ENCODE measurements at regions not wholly inside any gene's neighbourhood (a gene's known extent, or its start where the extent isn't known, plus 50 kb on each side); places are given as distances from the start of the nearest gene placed in this dataset.

DNA sequence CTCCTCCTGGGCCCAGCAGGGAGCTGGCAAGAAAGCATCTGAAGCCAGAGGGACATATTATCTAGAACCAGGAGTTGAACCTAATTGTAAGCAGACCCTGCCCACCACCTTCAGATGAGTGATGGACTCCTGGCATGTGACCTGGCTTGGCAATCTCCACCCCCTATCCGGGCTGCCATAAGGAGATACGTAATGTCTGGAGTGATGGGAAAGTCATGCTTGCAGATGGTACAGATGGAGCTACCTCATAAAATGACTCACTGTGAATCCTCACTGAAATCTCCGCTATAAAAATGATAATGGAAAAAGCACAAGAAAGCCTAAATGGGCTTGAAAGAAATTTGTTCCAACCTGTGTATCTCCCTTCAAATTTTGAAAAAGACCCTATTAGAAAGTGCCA lies 157.5 kb downstream of the DMRT2 start:
- H3K4me3 Mint-ChIP-seq: no peak overlapping the region
- TF ChIP-seq CTCF (IDR thresholded peaks at IDR 0.05): no peak
- no peaks in the 10 kb centered on the region for H3K36me3 Mint-ChIP-seq (ENCODE audit: low read depth)
- ChIA-PET POLR2A (no interaction called here), CTCF (no interaction called here)
- DNase-seq (no peak), ATAC-seq (no peak)
- H3K27me3 Mint-ChIP-seq: no peaks in the 10 kb centered on the region
- intact Hi-C loops (cut with micrococcal nuclease): no loop called here
- no peaks in the 10 kb centered on the region for H3K4me1 Mint-ChIP-seq (ENCODE audit: low read depth)
- H3K27ac Mint-ChIP-seq: no peak overlapping the region
- peaks cover 4% of the 10 kb centered on the region for H3K9me3 Mint-ChIP-seq

DNA sequence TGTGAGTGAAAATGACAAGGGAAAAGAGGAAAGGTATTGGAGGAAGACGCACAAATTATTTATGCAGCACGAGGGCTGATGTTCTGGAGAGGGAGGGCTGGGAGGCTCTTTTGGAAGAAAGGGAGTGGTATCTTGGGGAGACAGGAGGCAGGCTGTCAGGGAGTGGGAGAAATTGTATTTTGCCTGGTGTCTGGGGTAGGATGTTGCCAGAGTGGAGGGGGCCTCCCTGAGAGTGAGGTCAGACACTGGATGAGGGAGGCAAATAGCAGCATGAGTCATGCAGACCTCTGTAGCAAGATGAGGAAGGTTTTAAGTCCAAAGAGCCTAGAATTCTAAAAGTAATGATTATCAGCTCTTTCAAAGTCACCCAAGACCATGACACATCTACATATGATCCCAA lies 158.0 kb downstream of the DMRT2 start:
- no peak for TF ChIP-seq CTCF (IDR thresholded peaks at IDR 0.05)
- ATAC-seq: no peak
- H3K4me1 Mint-ChIP-seq (ENCODE audit: low read depth): no peaks in the 10 kb centered on the region
- H3K9me3 Mint-ChIP-seq: peaks cover 4% of the 10 kb centered on the region
- intact Hi-C loops (cut with micrococcal nuclease): no loop called here
- POLR2A ChIA-PET: no interaction called here
- no peak overlapping the region for H3K4me3 Mint-ChIP-seq
- H3K27ac Mint-ChIP-seq: no peak overlapping the region
- CTCF ChIA-PET: no interaction called here
- no peaks in the 10 kb centered on the region for H3K36me3 Mint-ChIP-seq (ENCODE audit: low read depth)
- DNase-seq: no peak
- H3K27me3 Mint-ChIP-seq: no peaks in the 10 kb centered on the region

- Mint-ChIP-seq H3K4me1 (ENCODE audit: low read depth) (no peaks in the 10 kb centered on the region), H3K9me3 (peaks cover 4% of the 10 kb centered on the region), H3K27ac (no peak overlapping the region), H3K27me3 (no peaks in the 10 kb centered on the region), H3K4me3 (no peak overlapping the region), H3K36me3 (ENCODE audit: low read depth) (no peaks in the 10 kb centered on the region)
- CTCF ChIA-PET: no interaction called here
- TF ChIP-seq CTCF (IDR thresholded peaks at IDR 0.05): no peak
- ATAC-seq: no peak
- no peak for DNase-seq
- POLR2A ChIA-PET: no interaction called here
- intact Hi-C loops (cut with micrococcal nuclease): no loop called here
Measured at GRCh38 chr9:1210954-1211353, 160.8 kb downstream of the DMRT2 start.

GRCh38 chr9:1216532-1216931 lies 166.4 kb downstream of the DMRT2 start:
- H3K27ac Mint-ChIP-seq: no peak overlapping the region
- CTCF ChIA-PET: no interaction called here
- DNase-seq: no peak
- POLR2A ChIA-PET: no interaction called here
- no peaks in the 10 kb centered on the region for H3K4me1 Mint-ChIP-seq (ENCODE audit: low read depth)
- H3K4me3 Mint-ChIP-seq: no peak overlapping the region
- no peaks in the 10 kb centered on the region for H3K36me3 Mint-ChIP-seq (ENCODE audit: low read depth)
- ATAC-seq: no peak
- no peaks in the 10 kb centered on the region for H3K9me3 Mint-ChIP-seq
- intact Hi-C loops (cut with micrococcal nuclease): no loop called here
- TF ChIP-seq CTCF (IDR thresholded peaks at IDR 0.05): no peak
- H3K27me3 Mint-ChIP-seq: peaks cover 1% of the 10 kb centered on the region

DNA sequence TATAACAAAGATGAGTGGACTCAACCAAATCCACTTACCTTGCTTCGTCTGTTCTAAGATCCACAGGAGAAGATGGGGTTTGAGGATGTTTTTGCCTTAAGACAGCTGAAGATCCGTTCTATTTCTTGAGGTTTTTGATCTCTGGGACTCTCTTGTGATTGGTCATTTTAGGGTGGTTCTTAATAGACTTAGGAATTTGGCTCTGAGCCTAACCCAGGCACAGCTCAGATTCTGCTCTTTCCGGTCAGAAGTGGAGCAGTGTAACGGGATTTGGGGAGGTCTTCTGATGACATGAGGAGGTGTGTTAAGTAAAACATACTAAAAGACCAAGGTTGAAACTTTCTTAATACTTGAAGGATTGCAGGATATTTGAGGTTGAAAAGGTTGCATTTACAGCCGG lies 166.9 kb downstream of the DMRT2 start:
- H3K9me3 Mint-ChIP-seq: no peaks in the 10 kb centered on the region
- ChIA-PET POLR2A (no interaction called here), CTCF (no interaction called here)
- no peaks in the 10 kb centered on the region for H3K4me1 Mint-ChIP-seq (ENCODE audit: low read depth)
- H3K27me3 Mint-ChIP-seq: peaks cover 1% of the 10 kb centered on the region
- no peaks in the 10 kb centered on the region for H3K36me3 Mint-ChIP-seq (ENCODE audit: low read depth)
- DNase-seq: no peak
- intact Hi-C loops (cut with micrococcal nuclease): no loop called here
- no peak for ATAC-seq
- TF ChIP-seq CTCF (IDR thresholded peaks at IDR 0.05): no peak
- H3K4me3 Mint-ChIP-seq: no peak overlapping the region
- no peak overlapping the region for H3K27ac Mint-ChIP-seq
